C4-2B (cell line): ENCODE measurements at regions not wholly inside any gene's neighbourhood (a gene's known extent, or its start where the extent isn't known, plus 50 kb on each side); places are given as distances from the start of the nearest gene placed in this dataset.

ENCODE experiments used
- CTCF ChIP-seq: fragments of 450-650 bp; conservative IDR thresholded peaks from 2 replicates; pipeline ENCODE4 v1.5.1; 2017; ENCODE audit warnings: mild to moderate bottlenecking
- ZFX ChIP-seq: fragments of 450-650 bp; IDR thresholded peaks from 2 replicates; pipeline ENCODE4 v1.6.1; 2017

GRCh38 chrX:113539599-113540356, 699.1 kb upstream of the AMOT start:
- TF ChIP-seq CTCF, result no peak
- TF ChIP-seq ZFX, result no peak
